ENCODE measurements at regions not wholly inside any gene's neighbourhood (a gene's known extent, or its start where the extent isn't known, plus 50 kb on each side); places are given as distances from the start of the nearest gene placed in this dataset.

DNA sequence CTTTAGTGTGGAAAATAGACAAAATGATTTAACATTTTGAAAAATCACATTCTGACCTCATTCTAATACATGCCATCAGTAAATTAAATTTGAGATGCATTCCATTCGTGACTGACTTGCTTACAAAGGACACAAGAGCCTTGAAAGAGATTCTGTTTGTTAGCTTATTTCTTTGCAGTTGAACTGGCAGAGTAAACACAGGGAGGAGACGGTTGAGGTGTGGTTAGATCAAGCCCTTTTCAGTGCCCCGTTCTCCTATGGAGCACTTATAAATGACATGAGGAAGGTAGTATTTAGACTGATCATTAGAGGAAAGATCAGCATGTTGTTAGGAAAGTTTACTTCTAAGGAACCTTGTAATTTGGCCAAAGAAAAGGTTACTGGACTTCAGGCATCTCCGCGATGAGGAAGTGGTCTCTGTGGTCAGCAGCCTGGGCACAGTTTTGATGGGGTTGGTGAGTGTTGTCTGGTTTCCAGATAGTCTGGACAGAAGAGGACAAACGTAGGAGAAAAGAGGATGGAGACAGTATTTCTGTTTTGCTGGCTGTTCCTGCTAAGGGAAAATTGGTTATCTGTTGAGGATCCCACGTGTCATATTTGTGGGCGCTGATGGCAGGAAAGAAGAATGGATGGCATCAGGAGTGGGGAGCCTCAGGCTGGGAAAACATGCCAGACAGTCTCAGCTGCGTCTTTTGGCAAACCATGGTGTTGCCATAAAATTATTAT lies 328.9 kb upstream of the TBL1XR1 start:
- Histone ChIP-seq H3K4me2 (ENCODE audit: low read depth, low read length, poor library complexity, severe bottlenecking) (peak overlapping the region; percentile 10), H3K36me3 (ENCODE audit: insufficient read depth, low read length) (no peaks in the 10 kb centered on the region), H3K4me3 (ENCODE audit: low read length, poor library complexity, severe bottlenecking) (no peak overlapping the region), H3K27me3 (ENCODE audit: insufficient read depth, low read length, poor library complexity, severe bottlenecking) (no peaks in the 10 kb centered on the region), H3K9me3 (ENCODE audit: insufficient read depth, low read depth, low read length) (peaks cover 3% of the 10 kb centered on the region; the same call in 1 of the 2 replicates), H2AFZ (ENCODE audit: low read length) (no peak overlapping the region), H3K79me2 (ENCODE audit: insufficient read depth, low read length) (no peaks in the 10 kb centered on the region), H3K9me2 (replicated peaks; ENCODE audit: low read depth, low read length) (no peaks in the 10 kb centered on the region), H4K20me1 (ENCODE audit: insufficient read depth, low read length, poor library complexity, severe bottlenecking) (no peaks in the 10 kb centered on the region), H3K4me1 (ENCODE audit: insufficient read depth, low read length, poor library complexity, severe bottlenecking) (peaks cover 53% of the 10 kb centered on the region), H3F3A (ENCODE audit: low read depth) (no peaks in the 10 kb centered on the region), H3K9ac (ENCODE audit: low read depth, low read length, poor library complexity, severe bottlenecking) (peak overlapping the region; percentile 19)
- TF ChIP-seq, protein P1, sequence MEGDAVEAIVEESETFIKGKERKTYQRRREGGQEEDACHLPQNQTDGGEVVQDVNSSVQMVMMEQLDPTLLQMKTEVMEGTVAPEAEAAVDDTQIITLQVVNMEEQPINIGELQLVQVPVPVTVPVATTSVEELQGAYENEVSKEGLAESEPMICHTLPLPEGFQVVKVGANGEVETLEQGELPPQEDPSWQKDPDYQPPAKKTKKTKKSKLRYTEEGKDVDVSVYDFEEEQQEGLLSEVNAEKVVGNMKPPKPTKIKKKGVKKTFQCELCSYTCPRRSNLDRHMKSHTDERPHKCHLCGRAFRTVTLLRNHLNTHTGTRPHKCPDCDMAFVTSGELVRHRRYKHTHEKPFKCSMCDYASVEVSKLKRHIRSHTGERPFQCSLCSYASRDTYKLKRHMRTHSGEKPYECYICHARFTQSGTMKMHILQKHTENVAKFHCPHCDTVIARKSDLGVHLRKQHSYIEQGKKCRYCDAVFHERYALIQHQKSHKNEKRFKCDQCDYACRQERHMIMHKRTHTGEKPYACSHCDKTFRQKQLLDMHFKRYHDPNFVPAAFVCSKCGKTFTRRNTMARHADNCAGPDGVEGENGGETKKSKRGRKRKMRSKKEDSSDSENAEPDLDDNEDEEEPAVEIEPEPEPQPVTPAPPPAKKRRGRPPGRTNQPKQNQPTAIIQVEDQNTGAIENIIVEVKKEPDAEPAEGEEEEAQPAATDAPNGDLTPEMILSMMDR (conservative IDR thresholded peaks at IDR 0.05; ENCODE audit: low read length): no peak
- no peak for TF ChIP-seq EZH2phosphoT487 (IDR thresholded peaks at IDR 0.05; ENCODE audit: borderline replicate concordance)

DNA sequence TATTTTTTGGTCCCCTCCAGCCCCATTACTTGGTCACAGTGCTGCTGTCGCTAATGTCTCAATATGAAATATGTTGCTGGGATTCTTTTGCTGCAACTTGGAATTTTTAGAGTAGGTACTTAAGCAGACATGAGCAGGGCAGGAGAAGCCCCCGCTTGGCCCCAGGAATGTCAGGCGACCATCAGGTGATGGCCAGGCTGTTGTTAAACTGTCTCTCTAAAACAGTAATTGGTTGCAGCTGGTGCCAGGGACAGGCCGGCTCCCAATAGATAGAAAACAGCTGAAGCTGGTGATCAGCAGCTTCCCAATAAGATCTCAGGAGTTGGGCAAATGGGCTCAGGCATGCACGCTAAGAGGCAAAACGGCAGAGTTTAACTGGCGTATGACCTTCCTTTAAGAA lies 329.9 kb upstream of the TBL1XR1 start:
- Histone ChIP-seq H3K4me2 (ENCODE audit: low read depth, low read length, poor library complexity, severe bottlenecking) (no peak overlapping the region), H3K36me3 (ENCODE audit: insufficient read depth, low read length) (no peaks in the 10 kb centered on the region), H3K9me3 (ENCODE audit: insufficient read depth, low read depth, low read length) (peaks cover 3% of the 10 kb centered on the region; the same call in 1 of the 2 replicates), H3K4me1 (ENCODE audit: insufficient read depth, low read length, poor library complexity, severe bottlenecking) (peaks cover 49% of the 10 kb centered on the region), H4K20me1 (ENCODE audit: insufficient read depth, low read length, poor library complexity, severe bottlenecking) (no peaks in the 10 kb centered on the region), H3K27me3 (ENCODE audit: insufficient read depth, low read length, poor library complexity, severe bottlenecking) (no peaks in the 10 kb centered on the region), H3K9me2 (replicated peaks; ENCODE audit: low read depth, low read length) (no peaks in the 10 kb centered on the region), H3K4me3 (ENCODE audit: low read length, poor library complexity, severe bottlenecking) (no peak overlapping the region), H3K9ac (ENCODE audit: low read depth, low read length, poor library complexity, severe bottlenecking) (no peak overlapping the region), H2AFZ (ENCODE audit: low read length) (0 out of 2 replicates have a peak overlapping the region, but pooled peaks have one; percentile 49), H3F3A (ENCODE audit: low read depth) (no peaks in the 10 kb centered on the region), H3K79me2 (ENCODE audit: insufficient read depth, low read length) (no peaks in the 10 kb centered on the region)
- no peak for TF ChIP-seq EZH2phosphoT487 (IDR thresholded peaks at IDR 0.05; ENCODE audit: borderline replicate concordance)
- TF ChIP-seq, protein P1 (conservative IDR thresholded peaks at IDR 0.05; ENCODE audit: low read length): no peak

DNA sequence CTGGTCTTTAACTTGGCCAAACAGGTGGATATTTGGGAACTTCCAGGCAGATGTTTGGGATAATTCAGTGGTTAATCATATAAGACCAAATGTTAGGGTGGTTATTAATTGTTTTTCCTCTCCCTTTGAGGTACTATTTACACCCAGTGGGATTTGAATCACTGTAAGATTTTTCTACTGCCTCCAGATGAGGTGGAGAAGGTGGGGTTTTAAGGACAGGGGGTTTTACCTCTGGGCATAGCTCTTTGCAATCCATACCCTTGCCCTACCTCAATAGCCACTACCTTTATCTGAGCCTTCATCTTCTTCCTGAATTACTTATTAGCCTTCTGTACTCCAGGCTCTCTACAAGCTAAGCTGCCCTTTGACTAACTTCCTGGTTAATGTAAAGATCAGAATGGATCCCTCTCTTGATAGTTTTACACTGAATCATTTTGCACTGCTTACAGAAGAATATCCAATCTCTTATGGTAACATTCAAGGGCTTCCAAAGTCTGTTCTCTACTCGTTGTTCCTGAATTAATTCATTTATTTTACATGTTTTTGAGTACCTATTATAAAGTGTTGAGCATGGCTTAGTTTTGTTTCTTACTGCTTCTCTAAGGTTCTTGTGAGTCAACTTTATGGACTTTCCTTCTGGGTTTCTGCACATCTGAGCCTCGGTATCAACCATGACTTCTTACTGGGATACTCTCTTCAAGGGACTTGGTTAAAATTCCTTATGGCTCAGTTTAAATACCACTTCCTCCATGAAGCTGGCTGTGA lies 331.2 kb upstream of the TBL1XR1 start:
- Histone ChIP-seq H3K9me3 (ENCODE audit: insufficient read depth, low read depth, low read length) (peaks cover 3% of the 10 kb centered on the region; the same call in 1 of the 2 replicates), H2AFZ (ENCODE audit: low read length) (peak overlapping the region; percentile 49), H3K4me1 (ENCODE audit: insufficient read depth, low read length, poor library complexity, severe bottlenecking) (peaks cover 47% of the 10 kb centered on the region), H3K9ac (ENCODE audit: low read depth, low read length, poor library complexity, severe bottlenecking) (peak overlapping the region; percentile 9), H4K20me1 (ENCODE audit: insufficient read depth, low read length, poor library complexity, severe bottlenecking) (no peaks in the 10 kb centered on the region), H3K36me3 (ENCODE audit: insufficient read depth, low read length) (no peaks in the 10 kb centered on the region), H3K27me3 (ENCODE audit: insufficient read depth, low read length, poor library complexity, severe bottlenecking) (no peaks in the 10 kb centered on the region), H3K9me2 (replicated peaks; ENCODE audit: low read depth, low read length) (no peaks in the 10 kb centered on the region), H3F3A (ENCODE audit: low read depth) (no peaks in the 10 kb centered on the region), H3K4me3 (ENCODE audit: low read length, poor library complexity, severe bottlenecking) (no peak overlapping the region), H3K79me2 (ENCODE audit: insufficient read depth, low read length) (no peaks in the 10 kb centered on the region), H3K4me2 (ENCODE audit: low read depth, low read length, poor library complexity, severe bottlenecking) (peak overlapping the region; percentile 9)
- no peak for TF ChIP-seq EZH2phosphoT487 (IDR thresholded peaks at IDR 0.05; ENCODE audit: borderline replicate concordance)
- TF ChIP-seq, protein P1 (conservative IDR thresholded peaks at IDR 0.05; ENCODE audit: low read length): no peak

Measured in Loucy (cell line).